ENCODE measurements at regions not wholly inside any gene's neighbourhood (a gene's known extent, or its start where the extent isn't known, plus 50 kb on each side); places are given as distances from the start of the nearest gene placed in this dataset.
"Not testable (repeated sequence)": the region's sequence is repeated elsewhere in the genome, so short reads cannot be mapped to it uniquely, and the experiment has no call there.

DNA sequence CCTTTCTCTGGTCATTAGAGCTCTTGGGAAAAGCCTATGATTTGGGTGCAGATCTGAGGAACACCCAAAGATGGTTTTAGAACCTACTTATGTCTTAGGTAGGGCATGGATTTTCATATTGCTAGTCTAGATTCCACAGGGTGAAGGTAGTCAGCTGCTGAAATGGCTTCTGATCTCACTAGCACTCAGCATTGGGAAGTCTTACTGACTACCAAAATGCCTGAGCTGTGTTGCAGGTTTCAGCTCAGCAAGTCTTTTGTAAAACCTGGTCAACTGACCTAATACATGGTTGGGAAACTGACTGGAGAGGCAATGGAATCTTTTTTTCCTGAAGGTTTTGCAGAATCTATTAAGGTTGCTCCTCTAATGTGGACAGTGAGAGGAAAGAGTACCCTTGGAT lies 136.4 kb downstream of the CCNG2 start:
- no peak overlapping the region for H3K4me3 ChIP-seq (ENCODE audit: low read depth, low read length)
- DNase-seq (ENCODE audit: low read depth) = no peak
- TF ChIP-seq, protein P1, sequence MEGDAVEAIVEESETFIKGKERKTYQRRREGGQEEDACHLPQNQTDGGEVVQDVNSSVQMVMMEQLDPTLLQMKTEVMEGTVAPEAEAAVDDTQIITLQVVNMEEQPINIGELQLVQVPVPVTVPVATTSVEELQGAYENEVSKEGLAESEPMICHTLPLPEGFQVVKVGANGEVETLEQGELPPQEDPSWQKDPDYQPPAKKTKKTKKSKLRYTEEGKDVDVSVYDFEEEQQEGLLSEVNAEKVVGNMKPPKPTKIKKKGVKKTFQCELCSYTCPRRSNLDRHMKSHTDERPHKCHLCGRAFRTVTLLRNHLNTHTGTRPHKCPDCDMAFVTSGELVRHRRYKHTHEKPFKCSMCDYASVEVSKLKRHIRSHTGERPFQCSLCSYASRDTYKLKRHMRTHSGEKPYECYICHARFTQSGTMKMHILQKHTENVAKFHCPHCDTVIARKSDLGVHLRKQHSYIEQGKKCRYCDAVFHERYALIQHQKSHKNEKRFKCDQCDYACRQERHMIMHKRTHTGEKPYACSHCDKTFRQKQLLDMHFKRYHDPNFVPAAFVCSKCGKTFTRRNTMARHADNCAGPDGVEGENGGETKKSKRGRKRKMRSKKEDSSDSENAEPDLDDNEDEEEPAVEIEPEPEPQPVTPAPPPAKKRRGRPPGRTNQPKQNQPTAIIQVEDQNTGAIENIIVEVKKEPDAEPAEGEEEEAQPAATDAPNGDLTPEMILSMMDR (IDR thresholded peaks at IDR 0.05; ENCODE audit: insufficient read depth, low read depth, low read length) = no peak

DNA sequence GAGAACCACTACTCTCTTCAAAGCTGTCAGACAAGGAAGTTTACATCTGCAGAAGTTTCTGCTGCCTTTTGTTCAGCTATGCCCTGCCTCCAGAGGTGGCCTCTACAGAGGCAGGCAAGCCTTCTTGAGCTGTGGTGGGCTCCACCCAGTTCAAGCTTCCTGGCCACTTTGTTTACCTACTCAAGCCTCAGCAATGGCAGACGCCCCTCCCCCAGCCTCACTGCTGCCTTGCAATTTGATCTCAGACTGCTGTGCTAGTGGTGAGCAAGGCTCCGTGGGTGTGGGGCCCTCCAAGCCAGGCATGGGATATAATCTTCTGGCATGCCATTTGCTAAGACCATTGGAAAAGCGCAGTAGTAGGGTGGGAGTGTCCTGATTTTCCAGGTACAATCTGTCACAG lies 144.0 kb downstream of the CCNG2 start:
- not testable (repeated sequence) for DNase-seq (ENCODE audit: low read depth); H3K4me3 ChIP-seq (ENCODE audit: low read depth, low read length)

DNA sequence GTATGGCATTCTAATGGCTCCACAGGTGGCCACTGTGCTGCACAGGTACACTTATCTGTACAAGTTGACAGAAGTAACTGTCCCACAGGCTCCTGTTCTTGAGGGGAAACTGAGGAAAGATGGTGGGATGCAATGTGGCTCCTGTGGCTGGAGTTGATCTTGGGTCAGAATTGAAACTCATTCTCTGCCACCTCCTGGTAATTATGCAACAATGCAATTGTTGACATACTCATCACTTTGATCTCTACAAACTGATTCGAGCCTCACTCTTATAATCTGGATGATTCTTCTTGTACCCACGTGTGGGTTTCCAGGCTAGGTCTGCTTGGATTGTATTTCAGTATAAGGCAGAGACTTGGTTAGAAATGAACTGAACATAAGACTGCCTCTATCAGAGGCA lies 148.8 kb downstream of the CCNG2 start:
- no peak overlapping the region for H3K4me3 ChIP-seq (ENCODE audit: low read depth, low read length)
- no peak for DNase-seq (ENCODE audit: low read depth)
- TF ChIP-seq, protein P1 (IDR thresholded peaks at IDR 0.05; ENCODE audit: insufficient read depth, low read depth, low read length) = no peak

DNA sequence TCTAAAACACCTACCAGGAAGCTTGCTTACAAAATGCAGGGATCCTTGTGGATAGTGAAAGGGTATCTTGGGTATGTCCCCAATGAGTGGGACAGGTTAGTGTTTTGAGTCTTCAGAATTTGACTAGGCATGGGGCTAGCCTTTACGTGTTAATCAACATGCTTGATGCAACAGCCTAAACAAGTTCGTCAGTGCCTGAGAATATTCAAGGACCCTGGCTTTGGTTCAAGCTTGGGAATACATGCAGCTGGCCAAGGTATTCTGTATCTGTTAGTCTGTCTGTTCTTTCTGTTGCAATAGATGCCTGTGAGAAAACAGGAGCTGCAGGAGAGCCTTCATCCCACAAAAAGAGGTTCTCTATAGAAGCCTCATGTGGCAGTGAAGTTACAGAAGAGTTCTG lies 149.5 kb downstream of the CCNG2 start:
- TF ChIP-seq, protein P1 (IDR thresholded peaks at IDR 0.05; ENCODE audit: insufficient read depth, low read depth, low read length) = no peak
- no peak overlapping the region for H3K4me3 ChIP-seq (ENCODE audit: low read depth, low read length)
- DNase-seq (ENCODE audit: low read depth) = no peak

DNA sequence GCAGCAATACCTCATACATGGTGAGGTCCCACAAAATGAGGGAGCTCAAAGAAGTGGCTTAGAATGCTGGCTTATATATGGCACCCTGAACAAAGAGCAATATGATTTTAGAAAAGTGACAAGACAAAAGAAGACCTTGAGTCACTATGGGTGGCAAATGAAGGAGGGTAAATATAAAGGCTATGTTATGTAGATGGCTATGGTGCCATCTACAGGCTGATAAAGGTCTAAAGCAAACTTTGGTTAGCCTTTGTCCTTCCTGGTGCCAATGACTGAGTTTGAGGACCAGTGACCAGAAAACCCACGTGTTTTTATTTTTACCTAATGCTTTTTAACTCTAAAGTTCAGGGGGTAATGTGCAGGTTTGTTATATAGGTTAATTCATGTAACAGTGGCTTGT lies 151.8 kb downstream of the CCNG2 start:
- no peak overlapping the region for H3K4me3 ChIP-seq (ENCODE audit: low read depth, low read length)
- TF ChIP-seq, protein P1 (IDR thresholded peaks at IDR 0.05; ENCODE audit: insufficient read depth, low read depth, low read length) = peak; percentile 50
- peak; percentile 26 for DNase-seq (ENCODE audit: low read depth)

- no peak overlapping the region for H3K4me3 ChIP-seq (ENCODE audit: low read depth, low read length)
- TF ChIP-seq, protein P1 (IDR thresholded peaks at IDR 0.05; ENCODE audit: insufficient read depth, low read depth, low read length) = no peak
- no peak for DNase-seq (ENCODE audit: low read depth)
These were observed 152.5 kb downstream of the CCNG2 start for GRCh38 chr4:77309496-77309895.

GRCh38 chr4:77310931-77311330 lies 153.9 kb downstream of the CCNG2 start:
- TF ChIP-seq, protein P1 (IDR thresholded peaks at IDR 0.05; ENCODE audit: insufficient read depth, low read depth, low read length) = no peak
- DNase-seq (ENCODE audit: low read depth) = no peak
- H3K4me3 ChIP-seq (ENCODE audit: low read depth, low read length) = no peak overlapping the region

Data from fibroblast of villous mesenchyme (primary cell).